Ishikawa (cell line): ENCODE measurements at regions not wholly inside any gene's neighbourhood (a gene's known extent, or its start where the extent isn't known, plus 50 kb on each side); places are given as distances from the start of the nearest gene placed in this dataset.

ENCODE experiments used
- CEBPB ChIP-seq: IDR thresholded peaks from 2 replicates; pipeline ENCODE4 v1.6.1; 2012
- CREB1 ChIP-seq: IDR thresholded peaks from 2 replicates; pipeline ENCODE4 v1.6.1; 2012; ENCODE audit warnings: low read depth
- EGR1 ChIP-seq: IDR thresholded peaks from 2 replicates; pipeline ENCODE4 v1.6.1; 2012
- EP300 ChIP-seq: IDR thresholded peaks from 2 replicates; pipeline ENCODE4 v1.6.1; 2012; ENCODE audit warnings: borderline replicate concordance
- FOXM1 ChIP-seq: IDR thresholded peaks from 2 replicates; pipeline ENCODE4 v1.6.1; 2012; ENCODE audit warnings: low read depth, borderline replicate concordance
- NFIC ChIP-seq: IDR thresholded peaks from 2 replicates; pipeline ENCODE4 v1.6.1; 2012
- RAD21 ChIP-seq: IDR thresholded peaks from 2 replicates; pipeline ENCODE4 v1.6.1; 2012; ENCODE audit warnings: low read depth
- TAF1 ChIP-seq: IDR thresholded peaks from 2 replicates; pipeline ENCODE4 v1.6.1; 2012; ENCODE audit warnings: low read depth, mild to moderate bottlenecking
- TCF12 ChIP-seq: IDR thresholded peaks from 2 replicates; pipeline ENCODE4 v1.6.1; 2012; ENCODE audit warnings: low read depth
- TEAD4 ChIP-seq: IDR thresholded peaks from 2 replicates; pipeline ENCODE4 v1.6.1; 2012
- YY1 ChIP-seq: IDR thresholded peaks from 2 replicates; pipeline ENCODE4 v1.6.1; 2012; ENCODE audit warnings: low read depth
- ZBTB7A ChIP-seq: IDR thresholded peaks from 2 replicates; pipeline ENCODE4 v1.6.1; 2012; ENCODE audit warnings: low read depth
- TF ChIP-seq, protein P1 (sequence below): IDR thresholded peaks from 2 replicates; pipeline ENCODE4 v1.6.1; 2012; ENCODE audit warnings: low read depth, mild to moderate bottlenecking
- TF ChIP-seq, protein P2 (sequence below): IDR thresholded peaks from 2 replicates; pipeline ENCODE4 v1.6.1; 2012
- TF ChIP-seq, protein P3 (sequence below): IDR thresholded peaks from 2 replicates; pipeline ENCODE4 v1.6.1; 2012

DNA sequence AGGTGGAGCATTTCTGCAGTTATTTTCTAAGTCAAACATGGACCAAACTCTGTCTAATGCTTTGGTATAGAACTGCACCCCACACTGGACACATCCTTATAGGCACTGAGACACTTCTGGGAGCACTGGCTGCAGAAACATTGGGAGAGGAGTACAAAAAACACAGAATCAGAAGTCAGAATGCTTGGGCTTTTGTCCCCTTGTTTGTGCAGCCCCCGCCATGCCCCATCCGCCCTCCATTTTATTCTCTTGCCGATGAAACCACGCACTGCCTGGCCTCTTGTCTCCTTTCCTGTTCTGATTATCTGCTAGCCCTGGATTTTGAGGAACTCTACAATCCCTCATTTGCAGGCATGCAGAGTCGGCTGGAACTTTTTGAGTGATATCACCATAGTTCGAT lies 1201.2 kb downstream of the TBC1D22A start:
- TF ChIP-seq EGR1: no peak
- TF ChIP-seq CREB1: no peak
- no peak for TF ChIP-seq CEBPB
- TF ChIP-seq, protein P1, sequence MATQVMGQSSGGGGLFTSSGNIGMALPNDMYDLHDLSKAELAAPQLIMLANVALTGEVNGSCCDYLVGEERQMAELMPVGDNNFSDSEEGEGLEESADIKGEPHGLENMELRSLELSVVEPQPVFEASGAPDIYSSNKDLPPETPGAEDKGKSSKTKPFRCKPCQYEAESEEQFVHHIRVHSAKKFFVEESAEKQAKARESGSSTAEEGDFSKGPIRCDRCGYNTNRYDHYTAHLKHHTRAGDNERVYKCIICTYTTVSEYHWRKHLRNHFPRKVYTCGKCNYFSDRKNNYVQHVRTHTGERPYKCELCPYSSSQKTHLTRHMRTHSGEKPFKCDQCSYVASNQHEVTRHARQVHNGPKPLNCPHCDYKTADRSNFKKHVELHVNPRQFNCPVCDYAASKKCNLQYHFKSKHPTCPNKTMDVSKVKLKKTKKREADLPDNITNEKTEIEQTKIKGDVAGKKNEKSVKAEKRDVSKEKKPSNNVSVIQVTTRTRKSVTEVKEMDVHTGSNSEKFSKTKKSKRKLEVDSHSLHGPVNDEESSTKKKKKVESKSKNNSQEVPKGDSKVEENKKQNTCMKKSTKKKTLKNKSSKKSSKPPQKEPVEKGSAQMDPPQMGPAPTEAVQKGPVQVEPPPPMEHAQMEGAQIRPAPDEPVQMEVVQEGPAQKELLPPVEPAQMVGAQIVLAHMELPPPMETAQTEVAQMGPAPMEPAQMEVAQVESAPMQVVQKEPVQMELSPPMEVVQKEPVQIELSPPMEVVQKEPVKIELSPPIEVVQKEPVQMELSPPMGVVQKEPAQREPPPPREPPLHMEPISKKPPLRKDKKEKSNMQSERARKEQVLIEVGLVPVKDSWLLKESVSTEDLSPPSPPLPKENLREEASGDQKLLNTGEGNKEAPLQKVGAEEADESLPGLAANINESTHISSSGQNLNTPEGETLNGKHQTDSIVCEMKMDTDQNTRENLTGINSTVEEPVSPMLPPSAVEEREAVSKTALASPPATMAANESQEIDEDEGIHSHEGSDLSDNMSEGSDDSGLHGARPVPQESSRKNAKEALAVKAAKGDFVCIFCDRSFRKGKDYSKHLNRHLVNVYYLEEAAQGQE: no peak
- TF ChIP-seq TCF12: no peak
- no peak for TF ChIP-seq FOXM1
- TF ChIP-seq RAD21: no peak
- TF ChIP-seq, protein P2, sequence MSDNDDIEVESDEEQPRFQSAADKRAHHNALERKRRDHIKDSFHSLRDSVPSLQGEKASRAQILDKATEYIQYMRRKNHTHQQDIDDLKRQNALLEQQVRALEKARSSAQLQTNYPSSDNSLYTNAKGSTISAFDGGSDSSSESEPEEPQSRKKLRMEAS: no peak
- TF ChIP-seq TEAD4: no peak
- TF ChIP-seq EP300: no peak
- TF ChIP-seq YY1: no peak
- no peak for TF ChIP-seq ZBTB7A
- TF ChIP-seq, protein P3, sequence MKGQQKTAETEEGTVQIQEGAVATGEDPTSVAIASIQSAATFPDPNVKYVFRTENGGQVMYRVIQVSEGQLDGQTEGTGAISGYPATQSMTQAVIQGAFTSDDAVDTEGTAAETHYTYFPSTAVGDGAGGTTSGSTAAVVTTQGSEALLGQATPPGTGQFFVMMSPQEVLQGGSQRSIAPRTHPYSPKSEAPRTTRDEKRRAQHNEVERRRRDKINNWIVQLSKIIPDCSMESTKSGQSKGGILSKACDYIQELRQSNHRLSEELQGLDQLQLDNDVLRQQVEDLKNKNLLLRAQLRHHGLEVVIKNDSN: no peak
- TF ChIP-seq TAF1: no peak
- TF ChIP-seq NFIC: no peak

DNA sequence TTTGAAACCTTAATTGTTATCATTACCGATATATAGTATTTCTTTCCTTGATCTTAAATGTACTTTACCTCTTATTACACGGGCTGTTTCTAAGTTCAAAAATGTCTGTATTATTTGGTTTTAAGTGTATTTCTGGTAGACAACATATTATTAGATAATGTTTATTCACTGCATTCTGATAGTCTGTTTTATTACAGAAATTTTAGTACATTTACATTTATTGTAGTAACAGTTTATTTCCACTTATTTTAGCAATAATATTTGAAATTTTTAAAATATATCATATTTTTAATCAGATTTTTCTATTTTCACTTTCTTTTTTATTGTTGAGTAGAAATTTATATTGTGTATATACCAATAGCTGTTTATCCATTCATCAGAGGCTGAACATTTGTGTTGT lies 1195.2 kb downstream of the TBC1D22A start:
- TF ChIP-seq TCF12 (no peak), FOXM1 (no peak), YY1 (no peak), NFIC (no peak), CEBPB (no peak), RAD21 (no peak), TAF1 (no peak), CREB1 (no peak)
- TF ChIP-seq, protein P3: no peak
- TF ChIP-seq, protein P2: no peak

DNA sequence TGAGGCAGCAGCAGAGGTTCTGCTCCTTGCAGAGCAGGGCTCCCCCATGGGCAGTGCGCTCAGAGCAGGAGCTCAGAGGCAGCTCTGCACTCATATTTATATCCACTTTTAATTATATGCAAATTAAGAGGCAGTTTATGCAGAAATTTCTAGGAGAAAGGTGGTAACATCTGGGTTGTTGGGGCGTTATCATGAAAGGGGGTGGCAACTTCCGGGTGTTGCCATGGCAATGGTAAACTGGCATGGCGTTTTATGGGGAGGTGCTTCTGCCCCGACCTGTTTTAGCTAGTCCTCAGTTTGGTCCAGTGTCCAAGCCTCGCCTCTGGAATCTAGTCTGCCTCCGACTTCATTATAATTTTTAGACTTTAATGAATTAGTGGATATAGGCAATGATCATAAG lies 1191.7 kb downstream of the TBC1D22A start:
- TF ChIP-seq EGR1: no peak
- no peak for TF ChIP-seq TEAD4
- TF ChIP-seq, protein P2: no peak
- TF ChIP-seq CEBPB: no peak
- no peak for TF ChIP-seq NFIC
- TF ChIP-seq, protein P1: no peak
- no peak for TF ChIP-seq RAD21
- TF ChIP-seq, protein P3: no peak
- no peak for TF ChIP-seq ZBTB7A
- no peak for TF ChIP-seq FOXM1
- no peak for TF ChIP-seq TCF12
- no peak for TF ChIP-seq EP300
- no peak for TF ChIP-seq CREB1
- TF ChIP-seq YY1: no peak
- TF ChIP-seq TAF1: no peak

DNA sequence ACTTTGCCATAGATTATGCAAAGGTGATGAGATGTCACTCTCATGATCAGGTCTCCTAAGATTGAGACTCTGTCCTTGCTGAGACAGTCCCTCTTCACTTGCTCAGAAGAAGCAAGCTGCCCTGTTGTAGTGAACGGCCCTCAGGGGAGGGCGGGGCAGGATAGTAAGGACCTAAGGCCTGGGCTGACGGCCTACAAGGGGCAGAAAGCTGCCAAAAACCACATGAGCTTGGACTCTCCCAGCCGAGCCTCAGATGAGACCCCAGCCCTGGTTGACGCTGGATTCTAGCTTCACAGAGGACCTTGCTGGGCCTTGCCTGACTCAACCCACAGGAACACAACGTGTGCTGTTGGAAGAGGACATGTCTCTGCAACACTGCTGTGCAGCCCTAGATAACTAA lies 1182.5 kb downstream of the TBC1D22A start:
- TF ChIP-seq, protein P2: no peak
- no peak for TF ChIP-seq EGR1

DNA sequence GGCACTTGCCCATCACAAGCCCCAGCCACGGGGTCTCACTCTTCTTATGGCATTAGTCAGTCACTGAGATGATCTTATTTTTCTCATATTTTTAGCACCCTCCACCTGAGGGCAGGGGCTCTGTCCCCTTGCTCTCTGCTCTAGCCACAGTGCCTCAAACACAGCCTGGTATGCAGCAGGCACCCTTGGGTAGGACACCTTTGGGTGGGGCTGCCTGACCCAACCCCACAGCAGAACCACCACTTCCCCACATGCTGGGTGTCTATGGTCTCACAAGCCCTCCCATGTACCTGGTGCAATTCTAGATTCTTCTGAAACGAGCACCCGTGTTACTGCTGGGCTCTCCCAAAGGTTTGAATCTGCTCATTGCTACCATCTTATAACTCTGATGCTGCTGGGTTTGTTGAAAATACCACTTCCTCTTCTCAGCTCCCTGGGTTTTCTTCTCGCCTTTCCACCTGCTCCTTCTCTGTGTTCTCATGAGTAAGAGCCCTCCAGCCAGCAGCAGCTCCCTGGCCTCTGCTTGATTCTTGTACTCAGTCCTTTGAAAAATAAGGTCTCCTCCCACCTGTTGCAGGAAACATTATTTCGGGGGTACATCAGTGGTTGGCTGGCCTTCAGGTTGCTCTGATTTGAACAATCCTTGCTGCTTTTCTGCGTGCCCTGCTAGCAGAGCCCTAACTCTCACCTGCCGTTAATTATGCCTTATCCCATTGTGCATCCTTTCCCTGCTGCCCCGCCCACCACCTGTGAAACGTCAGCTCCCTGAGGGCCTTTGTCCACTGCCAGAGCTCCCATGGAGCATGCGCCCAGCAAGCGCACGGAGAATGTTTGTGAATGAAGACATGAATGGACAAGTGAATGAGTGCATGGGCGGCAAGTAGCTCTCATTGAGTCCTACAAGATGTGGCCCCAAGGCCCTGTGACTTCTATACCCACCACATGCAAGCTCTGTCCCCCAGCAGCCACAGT lies 1181.6 kb downstream of the TBC1D22A start:
- TF ChIP-seq TCF12 (no peak), EGR1 (no peak), RAD21 (no peak), TAF1 (no peak), YY1 (no peak), EP300 (no peak), NFIC (no peak), TEAD4 (no peak), ZBTB7A (no peak), FOXM1 (no peak), CEBPB (no peak), CREB1 (no peak)
- TF ChIP-seq, protein P1: no peak
- TF ChIP-seq, protein P2: no peak
- TF ChIP-seq, protein P3: no peak
